Heart left ventricle (tissue), 16 donors: ENCODE measurements at regions not wholly inside any gene's neighbourhood (a gene's known extent, or its start where the extent isn't known, plus 50 kb on each side); places are given as distances from the start of the nearest gene placed in this dataset.
A peak's percentile ranks its signal among the peaks of the same experiment; 100 is the strongest.

Source experiments
- ATAC-seq, 4 donors: fragments of 200-7000 bp; cut with Tn5 transposase; one replicate each; pipeline ENCODE4 v1.9.1; 2020 to 2022; ENCODE audit warnings: moderate library complexity in 4 of 4, mild to moderate bottlenecking in 3 of 4, moderate number of reproducible peaks in 1 of 4
- DNase-seq, 5 donors: peaks; one replicate each; pipeline ENCODE4 v3.0.0-alpha.2; 2020
- H3K27ac ChIP-seq, 12 donors: fragments of 200-600 bp; sonication (generic) in 4 of 12; one replicate each; pipeline versions ENCODE4 v1.5.0 to v1.8.0; 2016 to 2022; ENCODE audit warnings: mild to moderate bottlenecking in 2 of 12
- H3K27me3 ChIP-seq, 9 donors: fragments of 200-600 bp; sonication (generic) in 2 of 9; one replicate each; pipeline versions ENCODE4 v1.5.1 to v1.8.0; 2016 to 2022; ENCODE audit warnings: mild to moderate bottlenecking in 3 of 9
- H3K36me3 ChIP-seq, 9 donors: fragments of 200-600 bp; sonication (generic) in 2 of 9; one replicate each; pipeline versions ENCODE4 v1.5.0 to v1.8.0; 2018 to 2022; ENCODE audit warnings: mild to moderate bottlenecking in 2 of 9
- H3K4me1 ChIP-seq, 12 donors: fragments of 200-600 bp; sonication (generic) in 4 of 12; one replicate each; pipeline versions ENCODE4 v1.5.0 to v1.8.0; 2016 to 2022; ENCODE audit warnings: mild to moderate bottlenecking in 3 of 12
- H3K4me3 ChIP-seq, 12 donors: fragments of 200-600 bp; sonication (generic) in 4 of 12; one replicate each; pipeline versions ENCODE4 v1.5.0 to v1.8.0; 2017 to 2022; ENCODE audit warnings: mild to moderate bottlenecking in 9 of 12, moderate library complexity in 4 of 12
- H3K9me3 ChIP-seq, 12 donors: fragments of 200-600 bp; sonication (generic) in 4 of 12; one replicate each; pipeline versions ENCODE4 v1.5.0 to v1.8.0; 2016 to 2022; ENCODE audit warnings: mild to moderate bottlenecking in 1 of 12
- POLR2A ChIP-seq, 2 donors: fragments of 450-650 bp; IDR thresholded peaks; one replicate each; pipeline ENCODE4 v1.6.1; 2017; ENCODE audit warnings: antibody characterized with exemption in 2 of 2, mild to moderate bottlenecking in 2 of 2, moderate library complexity in 2 of 2
- WGBS, 4 donors: extraction: QIAGEN DNeasy Blood & Tissue Kit in 2 of 4; methylation state at CpG; one replicate each; pipeline versions ENCODE4 v1.1.5 to v1.1.7; 2013 to 2018; 5-methylcytosine and 5-hydroxymethylcytosine counted together
- intact Hi-C, 10 donors: fragments of 100-400 bp; cut with DNase I; formaldehyde crosslinking; loops; one replicate each; pipeline versions ENCODE4 v1.11.1 to v1.14.2; 2022
- TF ChIP-seq, protein P1 (sequence below), 12 donors: fragments of 200-600 bp; sonication (generic) in 4 of 12; IDR thresholded peaks; one replicate each; pipeline versions ENCODE4 v1.5.0 to v1.8.0; 2018 to 2022; ENCODE audit warnings: antibody characterized with exemption in 12 of 12, mild to moderate bottlenecking in 5 of 12
- donor health status: ischemic (EF 13 %, LVEDD 7.1; RV severe dilation, severe dysfunction).
- donor health status: healthy with polysubstance abuse.
- donor health status: DM: no; HTN: yes; CAD: no.
- donor health status: DM: no; HTN: no; CAD: no.
- donor health status: ischemic (EF 25% LVEDD 6.9; RV normal size, moderate dysfunction).
- donor health status: ischemic (EF 25% LVEDD 5.7; RV mildly dilated, moderate dysfunction).
- donor health status: healthy.
- donor health status: DM: yes; HTN: yes; CAD: no.
- donor health status: ischemic (EF 35%, LVEDD 5.7; RV mildly dilated, moderate dysfunction).
- donor health status: nonischemic (EF 11% LVEDD 7.7; RV severe dilation, severe dysfunction).
- donor health status: DM: yes; HTN: yes; CAD: no.
- donor health status: PGD.
- donor health status: ischemic (EF 29% LVEDD 5.4; RV normal size, mild dysfunction).
- donor health status: nonischemic (EF 23%, LVEDD 6.1; RV moderate dilation, normal function).

DNA sequence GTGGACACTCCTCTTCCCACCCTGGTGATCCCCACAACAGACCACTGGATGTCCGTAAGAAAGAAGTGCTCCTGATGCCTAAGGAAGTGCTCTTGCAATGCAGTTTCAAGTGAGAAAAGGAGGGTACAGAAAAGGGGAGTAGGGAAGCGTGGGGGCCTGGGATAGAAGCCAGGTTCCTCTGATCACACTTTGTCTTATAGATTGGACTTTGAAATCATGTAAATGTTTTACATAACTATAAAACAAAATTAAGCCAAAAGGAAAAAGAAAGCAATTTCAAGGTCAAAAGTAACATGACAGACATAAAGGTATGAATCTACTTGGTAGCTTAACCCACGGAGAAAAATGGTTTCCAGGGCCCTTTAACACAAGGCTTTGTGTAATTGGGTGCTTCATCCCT lies 107.3 kb upstream of the TRPM1 start:
- H3K4me1 ChIP-seq = peaks cover 0 to 17% (median 9%) of the 10 kb centered on the region in 12 donors
- H3K4me3 ChIP-seq = no peak overlapping the region
- H3K27me3 ChIP-seq = no peaks in the 10 kb centered on the region
- TF ChIP-seq POLR2A (IDR thresholded peaks at IDR 0.05) = no peak
- TF ChIP-seq, protein P1, sequence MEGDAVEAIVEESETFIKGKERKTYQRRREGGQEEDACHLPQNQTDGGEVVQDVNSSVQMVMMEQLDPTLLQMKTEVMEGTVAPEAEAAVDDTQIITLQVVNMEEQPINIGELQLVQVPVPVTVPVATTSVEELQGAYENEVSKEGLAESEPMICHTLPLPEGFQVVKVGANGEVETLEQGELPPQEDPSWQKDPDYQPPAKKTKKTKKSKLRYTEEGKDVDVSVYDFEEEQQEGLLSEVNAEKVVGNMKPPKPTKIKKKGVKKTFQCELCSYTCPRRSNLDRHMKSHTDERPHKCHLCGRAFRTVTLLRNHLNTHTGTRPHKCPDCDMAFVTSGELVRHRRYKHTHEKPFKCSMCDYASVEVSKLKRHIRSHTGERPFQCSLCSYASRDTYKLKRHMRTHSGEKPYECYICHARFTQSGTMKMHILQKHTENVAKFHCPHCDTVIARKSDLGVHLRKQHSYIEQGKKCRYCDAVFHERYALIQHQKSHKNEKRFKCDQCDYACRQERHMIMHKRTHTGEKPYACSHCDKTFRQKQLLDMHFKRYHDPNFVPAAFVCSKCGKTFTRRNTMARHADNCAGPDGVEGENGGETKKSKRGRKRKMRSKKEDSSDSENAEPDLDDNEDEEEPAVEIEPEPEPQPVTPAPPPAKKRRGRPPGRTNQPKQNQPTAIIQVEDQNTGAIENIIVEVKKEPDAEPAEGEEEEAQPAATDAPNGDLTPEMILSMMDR (IDR thresholded peaks at IDR 0.05) = no peak
- H3K27ac ChIP-seq = no peak overlapping the region
- ATAC-seq (no peak), DNase-seq (no peak)
- WGBS, 4 donors = 88 to 96% (median 92%) methylated on average over 3 of the region's 3 CpGs
- intact Hi-C loops = loop anchor here in 2 of 10 donors (5.0 to 10.0 kb wide), 2 partner anchors 234 to 278 kb away; no protein-coding TSS in a partner anchor
- H3K36me3 ChIP-seq = no peaks in the 10 kb centered on the region
- H3K9me3 ChIP-seq = peaks cover 0 to 13% (median 2%) of the 10 kb centered on the region in 12 donors

DNA sequence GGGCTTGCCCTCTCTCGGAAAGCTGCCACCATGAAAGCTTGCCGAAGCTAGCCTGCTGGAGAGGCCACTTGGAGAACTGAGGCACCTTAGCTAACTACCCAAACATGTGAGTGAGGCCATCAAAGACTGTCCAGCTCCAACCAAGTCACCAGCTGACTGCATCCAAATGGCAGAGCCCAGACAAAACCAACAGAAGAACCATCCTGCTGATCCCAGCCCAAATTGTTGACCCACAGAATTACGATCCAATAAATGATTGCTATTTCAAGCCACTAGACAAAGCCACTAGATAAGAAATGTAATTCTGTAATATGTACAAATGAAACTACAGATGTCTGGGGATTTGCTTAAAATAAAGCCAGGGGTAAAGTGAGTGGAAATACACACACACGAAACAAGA lies 109.8 kb upstream of the TRPM1 start:
- intact Hi-C loops = loop anchor here in 2 of 10 donors (10.0 kb wide), 2 partner anchors 183 to 223 kb away; no protein-coding TSS in a partner anchor
- Histone ChIP-seq H3K27ac (no peak overlapping the region), H3K4me3 (no peak overlapping the region), H3K27me3 (no peaks in the 10 kb centered on the region), H3K36me3 (no peaks in the 10 kb centered on the region), H3K9me3 (peaks cover 0 to 13% (median 2%) of the 10 kb centered on the region in 12 donors), H3K4me1 (peaks cover 0 to 34% (median 24%) of the 10 kb centered on the region in 12 donors)
- ATAC-seq (no peak), DNase-seq (no peak)
- WGBS, 4 donors = 93 to 97% (median 96%) methylated on average over 4 of the region's 4 CpGs
- TF ChIP-seq, protein P1 (IDR thresholded peaks at IDR 0.05) = no peak
- TF ChIP-seq POLR2A (IDR thresholded peaks at IDR 0.05) = no peak

DNA sequence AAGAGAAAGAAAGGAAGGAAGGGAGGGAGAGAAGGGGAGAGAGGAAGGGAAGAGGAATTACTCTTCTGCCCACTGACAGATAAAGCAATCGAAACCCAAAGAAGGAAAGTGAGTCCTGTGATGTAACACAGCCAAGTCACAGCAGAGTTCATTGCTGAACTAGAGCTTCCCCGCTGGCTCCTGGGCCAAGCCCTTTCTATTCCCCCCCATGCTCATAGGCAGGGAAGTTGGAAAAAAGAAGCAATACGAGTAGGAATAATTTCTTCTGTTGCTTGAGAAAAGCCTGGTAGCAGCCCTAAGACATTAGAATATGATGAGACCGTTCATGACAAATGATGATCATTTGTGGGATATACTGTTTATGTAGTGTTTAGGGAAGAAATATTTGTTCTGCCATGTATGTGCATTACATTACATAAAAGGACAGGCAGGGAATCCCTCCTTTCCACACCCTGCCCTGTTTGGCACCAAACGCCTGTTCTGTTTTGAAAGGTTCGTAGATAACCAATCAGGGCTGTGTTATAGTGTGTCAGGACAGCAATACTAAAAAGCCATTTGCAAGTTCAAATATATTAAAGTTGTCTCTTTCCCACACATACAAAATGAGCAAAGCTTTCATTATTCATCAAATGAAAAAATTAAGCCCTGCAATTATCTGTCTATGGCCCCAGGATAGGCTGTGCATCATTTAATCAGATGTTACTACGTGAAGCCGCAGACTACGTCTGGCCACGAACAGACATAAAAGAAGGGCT lies 111.0 kb upstream of the TRPM1 start:
- Histone ChIP-seq H3K36me3 (no peaks in the 10 kb centered on the region), H3K27ac (peak overlapping the region in 1 of 12 donors; percentile 45), H3K4me3 (no peak overlapping the region), H3K4me1 (peaks cover 0 to 46% (median 29%) of the 10 kb centered on the region in 12 donors), H3K27me3 (no peaks in the 10 kb centered on the region), H3K9me3 (peaks cover 0 to 13% (median 2%) of the 10 kb centered on the region in 12 donors)
- no peak for DNase-seq
- TF ChIP-seq POLR2A (IDR thresholded peaks at IDR 0.05) = no peak
- TF ChIP-seq, protein P1 (IDR thresholded peaks at IDR 0.05) = no peak
- WGBS, 4 donors = 66 to 69% (median 67%) methylated on average over 10 of the region's 10 CpGs
- intact Hi-C loops = loop anchor here in 2 of 10 donors (10.0 kb wide), 2 partner anchors 182 to 222 kb away; no protein-coding TSS in a partner anchor
- ATAC-seq = no peak

DNA sequence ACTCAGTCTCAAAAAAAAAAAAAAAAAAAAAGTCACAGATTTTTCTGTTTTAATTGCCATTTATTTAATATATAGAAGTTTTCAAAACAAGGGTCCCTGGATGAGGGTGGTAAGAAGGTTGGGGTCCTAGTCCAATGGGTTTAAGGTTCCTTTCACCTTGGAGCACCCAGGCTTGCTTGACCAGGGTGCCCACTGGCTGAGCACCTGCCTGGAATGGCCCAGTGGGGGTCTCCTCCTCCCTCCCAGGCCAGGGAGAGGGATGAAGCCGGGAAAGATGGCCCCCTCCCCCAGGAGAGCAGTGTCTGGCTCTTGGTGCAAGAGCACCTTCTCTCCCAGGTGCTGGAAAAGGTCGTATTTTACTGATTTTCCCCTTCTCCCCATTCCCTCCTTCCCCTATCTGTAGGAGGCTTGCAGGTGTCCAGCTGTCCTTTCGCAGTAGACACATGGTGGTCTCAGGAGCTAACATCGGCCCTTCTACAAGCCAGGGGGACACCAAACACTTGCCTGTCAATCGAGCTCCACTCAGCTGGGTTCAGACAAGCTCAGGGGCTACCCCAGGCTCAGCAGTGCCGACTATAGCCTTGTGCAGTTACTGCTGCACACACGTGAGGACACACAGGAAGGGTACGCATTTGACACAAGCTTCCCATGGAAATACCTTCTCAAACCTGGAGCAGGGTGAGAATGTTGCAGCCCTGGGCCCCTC lies 112.3 kb upstream of the KLF13 start:
- no peak for TF ChIP-seq POLR2A (IDR thresholded peaks at IDR 0.05)
- TF ChIP-seq, protein P1 (IDR thresholded peaks at IDR 0.05) = no peak
- Histone ChIP-seq H3K36me3 (no peaks in the 10 kb centered on the region), H3K27me3 (no peaks in the 10 kb centered on the region), H3K4me3 (no peak overlapping the region), H3K27ac (peak overlapping the region in 9 of 12 donors; percentile 94 to 98 (median 98)), H3K4me1 (peaks cover 0 to 62% (median 33%) of the 10 kb centered on the region in 12 donors), H3K9me3 (peaks cover 0 to 13% (median 2%) of the 10 kb centered on the region in 12 donors)
- ATAC-seq = peak in 1 of 4 donors; percentile 0
- intact Hi-C loops = loop anchor here in 4 of 10 donors (2.0 to 10.0 kb wide), 5 partner anchors 22 to 220 kb away; no protein-coding TSS in a partner anchor
- no peak for DNase-seq
- WGBS, 4 donors = 81 to 86% (median 84%) methylated on average over 7 to 8 of the region's 8 CpGs
